ENCODE measurements at regions not wholly inside any gene's neighbourhood (a gene's known extent, or its start where the extent isn't known, plus 50 kb on each side); places are given as distances from the start of the nearest gene placed in this dataset.

- Histone ChIP-seq H3K79me2 (ENCODE audit: insufficient read depth, low read length) (no peaks in the 10 kb centered on the region), H3K27ac (ENCODE audit: low read depth, low read length) (no peak overlapping the region), H3K36me3 (ENCODE audit: insufficient read depth, low read length) (no peaks in the 10 kb centered on the region), H4K20me1 (ENCODE audit: insufficient read depth, low read length) (no peaks in the 10 kb centered on the region), H2AFZ (ENCODE audit: low read length) (no peak overlapping the region), H3K4me2 (ENCODE audit: insufficient read depth, low read length) (no peak overlapping the region), H3K27me3 (ENCODE audit: insufficient read depth, low read length) (no peaks in the 10 kb centered on the region), H3K9me3 (ENCODE audit: low read depth, low read length) (no peaks in the 10 kb centered on the region), H3K4me1 (ENCODE audit: insufficient read depth, low read length) (no peaks in the 10 kb centered on the region), H3K4me3 (ENCODE audit: insufficient read depth, low read length) (no peak overlapping the region)
- no peak for DNase-seq (ENCODE audit: insufficient read length, low spot score, missing footprints)
- TF ChIP-seq CTCF (IDR thresholded peaks at IDR 0.05; ENCODE audit: extremely low read depth, low read depth, low read length) = no peak
Observed at GRCh38 chrX:121110536-121110935, 63.1 kb downstream of the GLUD2 start.

GRCh38 chrX:121114691-121115090 lies 67.3 kb downstream of the GLUD2 start:
- no peaks in the 10 kb centered on the region for H3K36me3 ChIP-seq (ENCODE audit: insufficient read depth, low read length)
- H3K27ac ChIP-seq (ENCODE audit: low read depth, low read length) = no peak overlapping the region
- no peaks in the 10 kb centered on the region for H3K27me3 ChIP-seq (ENCODE audit: insufficient read depth, low read length)
- H2AFZ ChIP-seq (ENCODE audit: low read length) = no peak overlapping the region
- no peaks in the 10 kb centered on the region for H3K79me2 ChIP-seq (ENCODE audit: insufficient read depth, low read length)
- H3K4me3 ChIP-seq (ENCODE audit: insufficient read depth, low read length) = no peak overlapping the region
- no peak for DNase-seq (ENCODE audit: insufficient read length, low spot score, missing footprints)
- no peaks in the 10 kb centered on the region for H3K9me3 ChIP-seq (ENCODE audit: low read depth, low read length)
- no peaks in the 10 kb centered on the region for H4K20me1 ChIP-seq (ENCODE audit: insufficient read depth, low read length)
- TF ChIP-seq CTCF (IDR thresholded peaks at IDR 0.05; ENCODE audit: extremely low read depth, low read depth, low read length) = no peak
- no peaks in the 10 kb centered on the region for H3K4me1 ChIP-seq (ENCODE audit: insufficient read depth, low read length)
- no peak overlapping the region for H3K4me2 ChIP-seq (ENCODE audit: insufficient read depth, low read length)

- no peaks in the 10 kb centered on the region for H3K79me2 ChIP-seq (ENCODE audit: insufficient read depth, low read length)
- H4K20me1 ChIP-seq (ENCODE audit: insufficient read depth, low read length) = no peaks in the 10 kb centered on the region
- H3K27ac ChIP-seq (ENCODE audit: low read depth, low read length) = no peak overlapping the region
- DNase-seq (ENCODE audit: insufficient read length, low spot score, missing footprints) = no peak
- H3K9me3 ChIP-seq (ENCODE audit: low read depth, low read length) = no peaks in the 10 kb centered on the region
- H3K4me3 ChIP-seq (ENCODE audit: insufficient read depth, low read length) = no peak overlapping the region
- no peak overlapping the region for H2AFZ ChIP-seq (ENCODE audit: low read length)
- no peaks in the 10 kb centered on the region for H3K27me3 ChIP-seq (ENCODE audit: insufficient read depth, low read length)
- TF ChIP-seq CTCF (IDR thresholded peaks at IDR 0.05; ENCODE audit: extremely low read depth, low read depth, low read length) = no peak
- no peaks in the 10 kb centered on the region for H3K36me3 ChIP-seq (ENCODE audit: insufficient read depth, low read length)
- H3K4me1 ChIP-seq (ENCODE audit: insufficient read depth, low read length) = no peaks in the 10 kb centered on the region
- H3K4me2 ChIP-seq (ENCODE audit: insufficient read depth, low read length) = no peak overlapping the region
Observed at GRCh38 chrX:121120690-121121605, 73.5 kb downstream of the GLUD2 start.

GRCh38 chrX:121122332-121122731 lies 74.9 kb downstream of the GLUD2 start:
- Histone ChIP-seq H3K9me3 (ENCODE audit: low read depth, low read length) (no peaks in the 10 kb centered on the region), H4K20me1 (ENCODE audit: insufficient read depth, low read length) (no peaks in the 10 kb centered on the region), H3K27ac (ENCODE audit: low read depth, low read length) (no peak overlapping the region), H3K4me1 (ENCODE audit: insufficient read depth, low read length) (no peaks in the 10 kb centered on the region), H3K79me2 (ENCODE audit: insufficient read depth, low read length) (no peaks in the 10 kb centered on the region), H2AFZ (ENCODE audit: low read length) (no peak overlapping the region), H3K4me3 (ENCODE audit: insufficient read depth, low read length) (no peak overlapping the region), H3K36me3 (ENCODE audit: insufficient read depth, low read length) (no peaks in the 10 kb centered on the region), H3K4me2 (ENCODE audit: insufficient read depth, low read length) (no peak overlapping the region), H3K27me3 (ENCODE audit: insufficient read depth, low read length) (no peaks in the 10 kb centered on the region)
- TF ChIP-seq CTCF (IDR thresholded peaks at IDR 0.05; ENCODE audit: extremely low read depth, low read depth, low read length) = no peak
- DNase-seq (ENCODE audit: insufficient read length, low spot score, missing footprints) = no peak

All from osteoblast (primary cell).